SK-N-SH (cell line): ENCODE measurements at regions not wholly inside any gene's neighbourhood (a gene's known extent, or its start where the extent isn't known, plus 50 kb on each side); places are given as distances from the start of the nearest gene placed in this dataset.

Experiments used
- EZH2phosphoT487 ChIP-seq: fragments of 200-600 bp; sonication (generic); IDR thresholded peaks from 2 replicates; pipeline ENCODE4 v1.6.1; 2017; ENCODE audit warnings: low read depth, mixed run types, mild to moderate bottlenecking, antibody characterized with exemption, moderate library complexity, borderline replicate concordance
- MXI1 ChIP-seq: IDR thresholded peaks from 2 replicates; pipeline ENCODE4 v1.6.1; 2012; ENCODE audit warnings: mild to moderate bottlenecking, low read depth, low read length, improper control_type of control experiment
- NRF1 ChIP-seq: IDR thresholded peaks from 2 replicates; pipeline ENCODE4 v1.6.1; 2012; ENCODE audit warnings: low read depth, mild to moderate bottlenecking, low read length
- POLR2AphosphoS5 ChIP-seq: IDR thresholded peaks from 2 replicates; pipeline ENCODE4 v1.6.1; 2012; ENCODE audit warnings: low read depth, low read length
- RFX5 ChIP-seq: IDR thresholded peaks from 2 replicates; pipeline ENCODE4 v1.6.1; 2012; ENCODE audit warnings: mild to moderate bottlenecking, improper control_type of control experiment, low read length
- SIN3A ChIP-seq: IDR thresholded peaks from 2 replicates; pipeline ENCODE4 v1.6.1; 2012; ENCODE audit warnings: low read depth, mild to moderate bottlenecking, low read length, moderate library complexity, borderline replicate concordance
- TF ChIP-seq, protein P1 (sequence below): IDR thresholded peaks from 2 replicates; pipeline ENCODE4 v1.6.1; 2012; ENCODE audit warnings: mild to moderate bottlenecking, low read depth, low read length, moderate library complexity
- TF ChIP-seq, protein P2 (sequence below): IDR thresholded peaks from 2 replicates; pipeline ENCODE4; 2012
- TF ChIP-seq, protein P3 (sequence below): fragments of 200-600 bp; sonication (generic); IDR thresholded peaks from 2 replicates; pipeline ENCODE4 v1.6.1; 2017; ENCODE audit warnings: antibody characterized with exemption, mild to moderate bottlenecking, moderate library complexity

- TF ChIP-seq, protein P1, sequence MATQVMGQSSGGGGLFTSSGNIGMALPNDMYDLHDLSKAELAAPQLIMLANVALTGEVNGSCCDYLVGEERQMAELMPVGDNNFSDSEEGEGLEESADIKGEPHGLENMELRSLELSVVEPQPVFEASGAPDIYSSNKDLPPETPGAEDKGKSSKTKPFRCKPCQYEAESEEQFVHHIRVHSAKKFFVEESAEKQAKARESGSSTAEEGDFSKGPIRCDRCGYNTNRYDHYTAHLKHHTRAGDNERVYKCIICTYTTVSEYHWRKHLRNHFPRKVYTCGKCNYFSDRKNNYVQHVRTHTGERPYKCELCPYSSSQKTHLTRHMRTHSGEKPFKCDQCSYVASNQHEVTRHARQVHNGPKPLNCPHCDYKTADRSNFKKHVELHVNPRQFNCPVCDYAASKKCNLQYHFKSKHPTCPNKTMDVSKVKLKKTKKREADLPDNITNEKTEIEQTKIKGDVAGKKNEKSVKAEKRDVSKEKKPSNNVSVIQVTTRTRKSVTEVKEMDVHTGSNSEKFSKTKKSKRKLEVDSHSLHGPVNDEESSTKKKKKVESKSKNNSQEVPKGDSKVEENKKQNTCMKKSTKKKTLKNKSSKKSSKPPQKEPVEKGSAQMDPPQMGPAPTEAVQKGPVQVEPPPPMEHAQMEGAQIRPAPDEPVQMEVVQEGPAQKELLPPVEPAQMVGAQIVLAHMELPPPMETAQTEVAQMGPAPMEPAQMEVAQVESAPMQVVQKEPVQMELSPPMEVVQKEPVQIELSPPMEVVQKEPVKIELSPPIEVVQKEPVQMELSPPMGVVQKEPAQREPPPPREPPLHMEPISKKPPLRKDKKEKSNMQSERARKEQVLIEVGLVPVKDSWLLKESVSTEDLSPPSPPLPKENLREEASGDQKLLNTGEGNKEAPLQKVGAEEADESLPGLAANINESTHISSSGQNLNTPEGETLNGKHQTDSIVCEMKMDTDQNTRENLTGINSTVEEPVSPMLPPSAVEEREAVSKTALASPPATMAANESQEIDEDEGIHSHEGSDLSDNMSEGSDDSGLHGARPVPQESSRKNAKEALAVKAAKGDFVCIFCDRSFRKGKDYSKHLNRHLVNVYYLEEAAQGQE: no peak
- TF ChIP-seq RFX5 (no peak), NRF1 (no peak), EZH2phosphoT487 (no peak), POLR2AphosphoS5 (no peak), SIN3A (no peak), MXI1 (no peak)
- TF ChIP-seq, protein P2, sequence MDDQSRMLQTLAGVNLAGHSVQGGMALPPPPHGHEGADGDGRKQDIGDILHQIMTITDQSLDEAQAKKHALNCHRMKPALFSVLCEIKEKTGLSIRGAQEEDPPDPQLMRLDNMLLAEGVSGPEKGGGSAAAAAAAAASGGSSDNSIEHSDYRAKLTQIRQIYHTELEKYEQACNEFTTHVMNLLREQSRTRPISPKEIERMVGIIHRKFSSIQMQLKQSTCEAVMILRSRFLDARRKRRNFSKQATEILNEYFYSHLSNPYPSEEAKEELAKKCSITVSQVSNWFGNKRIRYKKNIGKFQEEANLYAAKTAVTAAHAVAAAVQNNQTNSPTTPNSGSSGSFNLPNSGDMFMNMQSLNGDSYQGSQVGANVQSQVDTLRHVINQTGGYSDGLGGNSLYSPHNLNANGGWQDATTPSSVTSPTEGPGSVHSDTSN: no peak
- TF ChIP-seq, protein P3, sequence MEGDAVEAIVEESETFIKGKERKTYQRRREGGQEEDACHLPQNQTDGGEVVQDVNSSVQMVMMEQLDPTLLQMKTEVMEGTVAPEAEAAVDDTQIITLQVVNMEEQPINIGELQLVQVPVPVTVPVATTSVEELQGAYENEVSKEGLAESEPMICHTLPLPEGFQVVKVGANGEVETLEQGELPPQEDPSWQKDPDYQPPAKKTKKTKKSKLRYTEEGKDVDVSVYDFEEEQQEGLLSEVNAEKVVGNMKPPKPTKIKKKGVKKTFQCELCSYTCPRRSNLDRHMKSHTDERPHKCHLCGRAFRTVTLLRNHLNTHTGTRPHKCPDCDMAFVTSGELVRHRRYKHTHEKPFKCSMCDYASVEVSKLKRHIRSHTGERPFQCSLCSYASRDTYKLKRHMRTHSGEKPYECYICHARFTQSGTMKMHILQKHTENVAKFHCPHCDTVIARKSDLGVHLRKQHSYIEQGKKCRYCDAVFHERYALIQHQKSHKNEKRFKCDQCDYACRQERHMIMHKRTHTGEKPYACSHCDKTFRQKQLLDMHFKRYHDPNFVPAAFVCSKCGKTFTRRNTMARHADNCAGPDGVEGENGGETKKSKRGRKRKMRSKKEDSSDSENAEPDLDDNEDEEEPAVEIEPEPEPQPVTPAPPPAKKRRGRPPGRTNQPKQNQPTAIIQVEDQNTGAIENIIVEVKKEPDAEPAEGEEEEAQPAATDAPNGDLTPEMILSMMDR: no peak
Observed at GRCh38 chr4:151852202-151852601, 91.4 kb upstream of the GATB start.
